Activated CD8-positive, alpha-beta memory T cell treated with anti-CD3 and anti-CD28 coated beads for 24 hours (primary cell): ENCODE measurements at regions not wholly inside any gene's neighbourhood (a gene's known extent, or its start where the extent isn't known, plus 50 kb on each side); places are given as distances from the start of the nearest gene placed in this dataset.
"Not testable (repeated sequence)": the region's sequence is repeated elsewhere in the genome, so short reads cannot be mapped to it uniquely, and the experiment has no call there.

Experiments used
- DNase-seq: peaks from one replicate; pipeline ENCODE4 v3.0.0-alpha.2; 2020

DNA sequence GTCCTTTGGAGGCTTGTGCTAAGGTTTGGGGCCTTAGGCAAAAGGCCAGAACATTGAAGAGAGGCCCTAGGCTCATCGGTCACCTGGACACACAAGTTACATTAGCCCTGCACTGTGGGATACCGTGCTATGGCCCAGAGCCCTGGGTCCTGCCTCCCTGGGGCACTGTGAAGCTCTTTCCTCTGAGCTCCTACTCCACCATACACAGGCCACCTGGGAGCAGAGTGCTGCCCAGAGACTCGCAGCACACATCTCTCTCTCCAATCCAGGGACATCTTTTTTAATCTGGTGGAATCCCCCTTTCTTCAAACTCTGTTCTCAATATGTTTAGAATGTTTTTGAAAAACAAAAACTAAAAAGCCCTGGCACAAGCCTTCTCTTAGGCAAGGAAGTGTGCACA, 314.2 kb upstream of the RGS6 start:
- no peak for DNase-seq

DNA sequence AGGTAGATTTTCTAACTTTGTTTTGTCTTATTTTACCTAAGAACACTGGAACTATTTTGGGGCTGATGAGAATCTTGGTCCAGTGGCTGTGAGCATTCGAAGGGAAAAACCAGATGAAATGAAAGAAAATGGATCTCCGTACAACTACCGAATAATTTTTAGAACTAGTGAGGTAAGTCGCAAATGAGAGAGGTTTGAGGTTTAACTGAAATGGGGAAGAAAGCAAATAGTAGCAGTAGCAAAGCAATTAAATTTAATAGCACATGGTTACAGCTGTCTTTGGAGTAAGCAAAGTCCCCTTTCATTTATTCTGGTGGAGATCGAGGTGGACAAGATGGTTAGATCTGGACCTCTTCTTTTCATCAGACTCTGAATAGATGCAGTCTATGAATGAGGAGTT, 313.5 kb upstream of the RGS6 start:
- no peak for DNase-seq

DNA sequence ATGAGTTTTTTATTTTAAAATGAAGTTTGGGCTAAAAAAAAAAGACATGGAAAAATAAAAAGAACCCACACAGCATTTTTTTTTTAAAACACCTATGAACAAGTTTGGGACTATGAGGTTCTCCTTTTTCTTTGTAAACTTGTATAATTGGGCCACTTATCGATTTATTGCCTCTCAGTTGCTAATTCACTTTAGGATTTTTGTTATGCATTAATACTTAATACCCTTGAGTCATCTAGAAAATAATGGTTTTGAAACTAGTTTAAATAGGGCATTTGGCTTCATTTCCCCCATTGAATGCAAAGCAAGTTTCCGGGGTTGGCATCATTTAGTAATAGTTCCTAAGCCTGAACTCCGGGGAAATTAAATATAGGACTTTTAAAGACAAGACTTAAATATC, 312.8 kb upstream of the RGS6 start:
- DNase-seq, result no peak

DNA sequence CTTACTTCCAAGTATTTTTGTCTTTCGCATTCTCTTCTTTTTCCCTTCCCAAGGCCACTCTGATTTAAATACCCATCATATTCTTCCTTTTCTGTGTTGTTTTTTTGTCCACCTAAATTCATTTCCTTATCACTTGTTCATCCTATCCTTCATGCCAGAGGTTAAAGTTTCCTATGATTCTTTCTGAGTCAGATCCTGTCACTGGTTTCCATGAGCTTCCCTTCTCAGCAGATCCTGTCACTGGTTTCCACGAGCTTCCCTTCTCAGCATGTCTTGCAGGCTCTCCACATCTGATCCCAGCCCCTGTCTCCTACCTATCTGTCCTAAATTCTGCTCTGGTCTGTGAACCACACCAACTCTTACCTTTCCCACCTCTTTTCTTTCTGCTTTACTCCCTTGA, 311.8 kb upstream of the RGS6 start:
- no peak for DNase-seq

DNA sequence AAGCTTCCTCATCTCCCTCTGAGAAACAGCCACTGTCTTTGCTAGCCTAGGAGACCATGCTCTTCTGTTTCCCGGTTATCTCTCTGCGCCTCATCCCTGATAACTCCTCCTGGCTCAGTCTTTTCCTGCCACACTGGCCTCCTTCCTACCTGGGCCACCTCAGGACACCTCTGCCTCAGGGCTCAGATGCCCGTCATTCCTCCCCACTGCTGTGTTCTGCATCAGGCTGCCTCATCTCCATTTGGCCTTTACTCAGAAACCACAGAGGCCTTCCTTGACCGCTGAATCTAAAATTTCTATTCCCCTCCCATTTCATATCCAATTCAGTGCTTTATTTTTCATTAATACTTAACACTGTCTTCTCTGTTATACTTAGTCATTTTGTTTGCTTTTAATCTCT, 311.0 kb upstream of the RGS6 start:
- no peak for DNase-seq

DNA sequence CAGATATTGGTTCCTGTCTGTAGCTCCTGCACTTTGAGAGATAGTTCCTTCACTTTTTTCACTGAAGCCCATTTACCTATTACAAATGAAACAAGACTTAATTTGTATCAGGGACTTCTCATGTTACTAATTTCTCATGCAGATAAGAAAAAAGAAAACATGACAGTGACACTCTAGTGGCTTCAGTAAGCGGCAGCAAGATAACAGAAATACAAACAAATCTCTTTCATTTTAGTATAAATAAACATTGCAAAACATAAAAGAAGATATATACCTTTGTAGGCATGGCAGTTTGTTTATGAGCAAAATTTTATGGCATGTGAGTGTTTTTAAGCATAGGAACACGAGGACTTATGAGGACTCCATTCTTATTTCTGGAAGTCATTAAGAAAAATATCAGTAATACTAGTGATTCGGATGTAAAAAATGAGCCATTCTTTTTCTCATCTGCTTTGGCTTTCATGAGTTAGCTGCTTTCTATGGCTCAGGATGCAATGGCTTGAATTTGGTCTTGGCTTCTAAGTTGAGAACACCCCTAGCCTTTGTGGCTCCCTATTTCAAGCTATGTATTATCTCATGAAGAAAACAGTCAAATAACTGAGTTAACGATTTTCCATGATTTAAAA, 310.1 kb upstream of the RGS6 start:
- DNase-seq, result no peak

DNA sequence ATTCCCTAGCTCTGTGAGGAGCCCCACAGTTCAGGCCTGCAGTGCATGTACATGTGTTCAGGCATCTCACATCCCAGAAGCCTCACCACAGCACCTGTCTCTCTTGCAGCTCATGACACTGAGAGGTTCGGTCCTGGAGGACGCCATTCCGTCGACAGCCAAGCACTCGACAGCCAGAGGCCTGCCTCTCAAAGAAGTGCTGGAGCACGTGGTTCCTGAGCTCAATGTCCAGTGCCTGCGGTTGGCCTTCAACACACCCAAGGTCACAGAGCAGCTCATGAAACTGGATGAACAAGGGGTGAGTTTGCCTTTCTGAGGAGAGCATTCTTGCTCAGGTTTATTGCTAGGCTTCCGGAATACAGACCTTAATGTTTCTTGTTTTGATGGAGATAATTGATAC, 308.3 kb upstream of the RGS6 start:
- no peak for DNase-seq

DNA sequence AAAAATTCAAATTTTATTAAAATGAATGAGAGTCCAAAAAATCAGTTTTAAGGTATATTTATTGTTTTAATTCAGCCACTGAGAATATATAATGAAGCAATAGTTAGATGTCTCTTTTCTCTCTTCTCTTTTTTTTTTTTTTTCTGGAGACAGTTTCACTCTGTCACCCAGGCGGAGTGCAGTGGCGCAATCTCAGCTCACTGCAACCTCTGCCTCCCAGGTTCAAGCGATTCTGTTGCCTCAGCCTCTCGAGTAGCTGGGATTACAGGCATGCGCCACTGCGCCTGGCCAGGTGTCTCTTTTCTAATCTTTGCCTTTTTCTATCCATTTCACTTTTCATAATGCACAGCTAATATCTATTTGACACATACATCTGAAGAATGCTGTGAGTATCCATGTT, 307.1 kb upstream of the RGS6 start:
- DNase-seq, result no peak

DNA sequence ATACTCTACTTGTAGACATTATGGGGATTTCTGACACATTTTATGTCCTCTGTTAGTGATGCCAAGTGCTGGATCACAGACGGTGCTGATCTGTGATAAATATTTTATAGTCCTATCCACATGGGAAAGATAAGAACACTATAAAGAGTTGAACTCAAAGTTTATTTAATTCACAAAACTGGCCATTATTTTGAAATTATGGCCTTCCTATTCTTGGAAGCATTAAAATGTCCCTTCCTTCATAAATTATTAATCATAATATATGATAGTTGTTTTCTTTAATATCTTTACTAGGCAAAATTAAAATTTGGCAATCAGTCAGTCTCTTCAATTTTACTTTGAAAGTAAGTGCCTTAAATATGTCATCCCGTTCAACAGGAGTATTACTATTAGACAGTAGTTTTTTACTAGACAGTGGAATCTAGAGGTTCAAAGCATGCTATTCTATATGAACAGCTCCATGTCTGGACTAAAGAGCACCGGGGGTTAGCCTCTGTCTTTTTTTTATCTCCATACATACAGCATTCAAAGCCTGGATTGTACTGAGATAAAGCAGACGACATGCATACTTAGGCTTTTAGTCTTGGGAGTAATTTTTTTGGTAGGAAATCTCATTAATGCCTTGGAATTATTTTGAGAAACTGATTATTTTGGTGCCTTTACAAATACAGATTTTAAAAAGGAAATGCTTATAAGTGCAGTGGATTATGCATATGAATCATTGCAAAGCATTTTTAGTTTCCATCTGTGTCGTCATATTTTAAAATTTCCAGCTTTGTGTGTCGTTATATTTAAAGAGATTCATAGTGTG, 306.1 kb upstream of the RGS6 start:
- DNase-seq, result no peak

DNA sequence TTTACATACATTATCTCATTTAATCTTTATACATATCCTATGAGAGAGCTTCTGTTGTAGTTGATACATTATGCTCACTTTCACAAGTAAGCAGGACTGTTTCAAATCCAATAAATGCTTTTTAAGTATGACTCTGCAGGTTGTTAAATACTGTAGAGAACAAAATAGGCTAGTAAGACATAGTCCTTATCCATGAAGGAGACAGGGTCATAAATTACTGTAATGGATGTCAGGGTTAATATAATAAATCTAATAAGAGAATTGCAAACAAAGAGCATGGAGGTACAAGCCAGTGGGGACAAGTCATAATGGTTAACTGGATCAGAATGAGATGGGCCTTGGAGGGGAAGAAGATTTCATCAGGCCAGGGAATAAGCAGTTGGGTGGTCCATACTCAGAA, 303.8 kb upstream of the RGS6 start:
- DNase-seq, result no peak

DNA sequence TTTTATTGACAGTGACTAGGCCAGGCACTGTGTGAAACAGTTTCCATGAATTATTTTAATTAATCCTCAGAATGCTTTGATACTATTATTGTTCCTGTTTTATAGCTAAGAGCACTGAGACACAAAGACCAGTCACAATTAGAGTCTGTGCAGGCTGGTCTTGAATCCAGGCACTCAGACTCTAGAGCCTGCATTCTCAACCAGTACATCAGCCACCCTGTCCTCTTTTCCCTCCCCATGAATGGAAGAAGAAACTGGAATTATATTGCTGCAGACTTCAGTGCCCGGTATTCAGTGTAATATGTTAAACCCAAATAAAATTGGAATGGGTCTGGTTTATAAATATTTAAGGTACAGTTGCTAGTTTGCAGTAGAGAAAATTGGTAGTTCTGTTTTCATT, 303.0 kb upstream of the RGS6 start:
- DNase-seq, result no peak

DNA sequence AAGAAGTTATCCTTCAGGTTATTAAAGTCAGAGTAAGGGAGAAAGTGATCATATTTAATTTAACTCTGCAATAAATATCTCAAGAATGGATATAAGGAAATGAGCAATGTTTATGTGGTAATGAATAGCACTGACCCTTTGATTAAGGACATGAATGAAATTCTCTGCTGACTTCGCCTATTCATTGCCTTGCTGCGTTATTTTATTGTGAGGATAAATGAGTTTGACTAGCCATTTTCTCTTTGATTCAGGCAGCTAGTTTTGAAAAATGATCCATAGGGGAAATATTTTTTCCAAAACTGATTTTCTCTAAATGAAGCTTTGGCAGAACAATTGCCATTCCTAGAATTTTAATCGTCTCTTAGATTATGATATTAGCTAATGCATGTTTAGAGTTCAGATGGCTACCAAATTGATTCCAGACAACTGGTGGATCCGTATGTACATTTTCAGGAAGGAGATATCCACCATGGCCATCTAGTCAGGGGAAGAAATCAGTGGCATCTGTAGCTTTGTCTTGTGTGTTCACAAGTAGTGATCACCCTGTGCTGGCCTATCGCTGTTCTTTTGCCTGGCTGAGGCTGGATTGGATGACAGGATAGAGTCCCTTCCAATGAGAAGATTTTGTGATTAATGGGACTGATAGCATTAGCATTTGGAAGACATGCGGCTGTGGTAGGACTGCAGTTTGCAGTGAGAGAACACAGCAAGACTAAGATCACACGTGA, 302.3 kb upstream of the RGS6 start:
- no peak for DNase-seq

DNA sequence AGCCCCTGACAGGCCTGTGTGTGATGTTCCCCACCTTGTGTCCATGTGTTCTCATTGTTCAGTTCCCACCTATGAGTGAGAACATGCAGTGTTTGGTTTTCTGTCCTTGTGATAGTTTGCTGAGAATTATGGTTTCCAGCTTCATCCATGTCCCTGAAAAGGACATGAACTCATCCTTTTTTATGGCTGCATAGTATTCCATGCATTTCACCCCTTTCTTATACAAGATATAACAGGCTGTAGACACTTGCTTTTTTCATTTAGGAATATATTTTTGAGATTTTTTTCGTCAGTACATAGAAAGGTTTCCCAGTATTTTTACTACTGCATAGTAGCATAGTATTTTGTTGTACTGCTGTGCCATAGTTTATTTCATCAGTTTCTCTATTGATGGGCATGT, 301.2 kb upstream of the RGS6 start:
- not testable (repeated sequence) for DNase-seq

DNA sequence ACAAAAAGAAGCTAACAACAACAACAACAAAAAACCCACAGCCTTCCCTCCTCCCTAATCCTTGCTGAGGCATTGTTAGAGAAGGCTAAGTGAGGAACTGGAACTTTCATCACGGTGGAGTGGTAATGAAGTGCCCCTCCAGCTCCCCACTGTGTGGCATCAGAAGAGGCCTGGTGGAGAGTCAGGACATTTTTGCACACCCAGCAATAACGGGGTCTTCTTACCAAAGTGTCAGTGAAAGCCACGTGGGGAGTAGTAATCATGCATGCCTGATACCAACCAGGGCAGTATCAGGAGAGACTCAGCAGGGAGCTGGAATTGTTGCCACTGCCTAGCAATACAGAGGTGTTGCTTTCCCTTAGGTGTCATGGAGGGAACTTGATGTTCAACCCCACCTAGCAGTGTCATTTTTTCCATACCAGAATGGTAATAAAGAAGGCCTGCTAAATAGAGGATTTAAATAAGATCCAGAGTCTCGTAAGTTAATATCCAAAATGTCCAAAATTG, 299.7 kb upstream of the RGS6 start:
- no peak for DNase-seq

DNA sequence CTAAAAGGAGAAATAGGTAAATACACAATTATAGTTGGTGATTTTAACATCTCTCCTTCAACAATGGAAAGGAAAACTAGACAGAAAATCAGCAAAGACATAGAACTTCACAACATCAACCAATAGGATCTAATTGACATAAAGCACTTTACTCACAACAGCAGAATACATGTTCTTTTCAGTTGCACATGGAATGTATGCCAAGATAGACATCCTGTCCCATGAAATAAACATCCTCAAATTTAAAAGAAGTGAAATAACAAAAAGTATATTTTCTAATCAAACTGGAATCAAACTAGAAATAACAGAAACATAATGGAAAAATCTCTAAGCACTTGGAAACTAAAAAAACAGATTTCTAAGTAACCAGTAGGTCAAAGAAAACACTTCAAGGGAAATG, 296.2 kb upstream of the RGS6 start:
- DNase-seq, result no peak

DNA sequence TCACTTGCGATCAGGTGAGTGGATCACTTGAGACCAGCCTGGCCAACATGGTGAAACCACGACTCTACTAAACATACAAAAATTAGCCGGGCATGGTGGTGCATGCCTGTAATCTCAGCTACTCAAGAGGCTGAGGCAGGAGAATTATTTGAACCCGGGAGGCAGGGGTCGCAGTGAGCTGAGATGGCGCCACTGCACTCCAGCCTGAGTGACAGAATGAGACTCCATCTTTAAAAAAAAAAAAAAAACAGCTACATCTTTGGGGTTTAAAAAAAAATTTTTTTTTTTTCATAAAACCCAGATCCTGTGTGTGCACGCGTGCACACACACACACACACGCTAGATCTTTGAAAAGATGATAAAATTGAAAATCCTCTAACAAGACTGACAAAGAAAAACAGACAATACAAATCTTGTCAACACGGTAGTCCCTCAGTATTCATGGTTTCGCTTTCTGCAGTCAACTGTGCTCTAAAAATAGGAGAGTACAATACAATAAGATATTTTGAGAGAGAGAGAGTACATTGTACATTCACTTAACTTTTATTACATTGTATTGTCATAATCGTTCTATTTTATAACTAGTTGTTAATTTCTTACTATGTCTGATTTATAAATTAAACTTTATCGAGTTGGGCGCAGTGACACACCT, 295.3 kb upstream of the RGS6 start:
- DNase-seq, result no peak

DNA sequence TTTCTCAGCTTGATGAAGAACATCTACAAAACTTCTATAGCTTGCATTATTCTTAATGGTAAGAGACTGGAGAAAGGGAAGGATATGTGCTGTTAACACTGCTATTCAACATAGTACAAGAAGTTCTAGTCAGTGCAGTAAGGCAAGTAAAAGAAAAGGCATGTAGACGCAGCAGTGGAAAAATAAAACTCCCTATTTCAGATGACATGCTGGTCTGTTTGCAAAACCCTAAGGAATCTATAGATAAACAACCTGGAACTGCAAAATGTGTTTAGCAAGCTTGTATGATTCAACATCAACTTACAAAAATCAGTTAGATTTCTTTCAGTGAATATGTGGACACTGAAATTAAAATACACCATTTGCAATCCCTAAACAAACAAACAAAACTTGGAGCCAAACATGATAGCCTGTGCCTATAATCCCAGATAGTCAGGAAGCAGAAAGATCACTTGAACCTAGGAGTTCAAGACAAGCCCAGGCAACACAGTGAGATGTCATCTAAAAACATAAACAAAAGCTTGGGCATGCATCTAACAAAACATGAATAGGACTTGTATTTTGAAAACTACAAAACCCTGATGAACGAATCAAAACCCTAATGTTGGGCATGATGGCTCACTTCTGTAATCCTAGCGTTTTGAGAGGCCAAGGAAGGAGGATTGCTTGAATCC, 293.6 kb upstream of the RGS6 start:
- DNase-seq, result no peak

DNA sequence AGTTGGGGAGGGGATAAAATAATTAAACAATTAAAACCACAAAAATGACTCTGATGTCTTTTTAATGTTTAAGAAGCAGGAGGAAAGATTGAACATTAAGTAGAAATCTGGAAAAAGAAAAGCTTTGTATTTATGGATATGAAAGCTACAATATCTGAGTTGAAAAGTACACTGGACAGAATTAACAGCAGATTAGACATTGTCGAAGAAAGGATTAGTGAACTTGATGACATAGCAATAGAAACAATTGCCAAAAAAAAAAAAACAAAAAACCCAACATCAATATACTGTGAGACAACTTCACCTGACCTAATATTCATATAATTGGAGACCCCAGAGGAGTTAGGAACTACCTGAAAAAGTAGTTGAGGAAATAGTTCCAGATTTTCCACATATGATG, 289.5 kb upstream of the RGS6 start:
- no peak for DNase-seq

DNA sequence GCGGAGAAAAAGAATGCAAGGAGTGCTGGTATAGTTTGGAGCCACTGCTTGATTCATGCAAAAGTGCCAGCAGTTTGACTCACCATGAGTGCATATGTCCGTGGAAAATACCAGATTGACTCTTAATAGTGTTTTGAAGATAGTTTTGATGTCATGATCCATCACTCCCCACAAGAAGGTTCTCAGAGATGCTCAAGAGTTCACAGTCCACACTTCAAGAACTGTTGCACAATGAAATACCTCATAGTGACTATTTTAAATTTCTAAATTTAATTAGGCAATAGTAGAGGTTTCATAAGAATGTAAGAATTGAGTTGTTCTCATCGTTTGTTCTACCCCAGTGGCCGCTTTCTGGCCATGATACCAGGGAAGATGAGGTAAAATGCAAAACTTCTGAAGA, 286.6 kb upstream of the RGS6 start:
- DNase-seq, result no peak

DNA sequence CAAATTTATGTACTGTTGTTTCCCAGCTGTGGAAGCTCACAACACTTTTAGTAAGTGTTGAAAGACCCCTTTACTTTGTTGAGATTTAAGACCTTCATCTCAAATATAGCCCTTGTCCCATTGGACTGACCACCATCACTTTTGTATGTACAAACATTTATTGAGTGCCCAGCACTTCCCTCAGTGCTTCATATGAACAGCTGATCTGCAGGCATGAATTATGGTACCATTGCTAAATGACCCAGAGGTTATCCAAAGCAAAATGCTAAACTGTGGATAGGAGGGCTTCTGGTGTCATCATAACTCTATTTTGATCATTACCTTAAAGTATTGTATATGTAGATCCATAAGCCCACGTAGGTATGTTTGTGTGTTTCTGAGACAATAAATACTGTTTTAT, 285.7 kb upstream of the RGS6 start:
- DNase-seq, result no peak

DNA sequence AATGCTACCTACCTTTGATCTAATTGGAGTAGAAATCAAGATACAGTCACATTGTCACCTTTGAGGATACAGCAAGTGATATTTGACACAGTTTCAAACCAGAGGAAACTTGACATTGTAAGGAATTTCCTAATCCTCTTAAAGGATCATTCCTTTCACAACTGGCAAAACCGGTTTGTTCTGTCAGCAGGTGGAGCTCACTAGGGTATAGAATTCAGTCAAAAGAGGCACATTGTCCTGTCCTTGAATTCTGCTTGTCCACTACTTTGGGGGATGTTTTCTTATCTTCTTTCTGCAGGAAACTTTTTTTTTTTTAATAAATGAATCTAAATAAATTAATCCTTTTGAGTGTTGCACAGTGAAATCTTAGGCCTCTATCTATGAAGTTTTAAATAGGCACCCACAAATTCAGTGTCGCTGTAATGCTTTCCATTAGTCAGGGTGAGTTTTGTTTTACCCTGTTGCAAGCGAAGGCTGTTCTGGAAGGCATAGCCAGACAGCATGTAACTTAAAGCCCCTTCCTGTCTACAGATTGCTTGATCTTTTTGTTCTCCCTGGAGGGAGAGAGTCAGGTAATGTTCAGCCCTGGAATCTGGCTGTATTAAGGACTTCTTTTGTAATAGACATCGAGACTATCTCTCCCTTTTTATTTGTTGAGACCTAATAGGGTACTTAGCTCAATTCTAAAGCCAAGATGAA, 285.0 kb upstream of the RGS6 start:
- DNase-seq, result no peak

DNA sequence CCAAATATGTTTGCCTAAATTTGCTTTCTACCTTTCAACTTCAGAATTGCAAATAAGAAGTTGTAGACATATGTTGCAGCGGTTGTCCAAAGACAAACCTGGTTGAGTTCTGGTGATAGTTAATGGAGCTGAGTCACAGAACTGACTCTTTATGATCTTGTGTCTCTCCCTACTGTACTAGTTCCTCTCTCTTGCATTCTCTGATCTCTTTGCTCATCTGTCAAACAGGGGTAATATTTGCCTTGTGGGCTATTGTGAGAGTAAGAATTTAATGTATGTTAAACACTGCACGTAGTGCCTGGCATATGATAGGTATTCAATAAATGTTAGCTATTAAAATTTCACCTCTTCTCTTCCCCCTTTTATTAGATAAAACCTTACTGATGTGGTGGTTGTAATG, 283.5 kb upstream of the RGS6 start:
- DNase-seq, result no peak
